ENCODE measurements at regions not wholly inside any gene's neighbourhood (a gene's known extent, or its start where the extent isn't known, plus 50 kb on each side); places are given as distances from the start of the nearest gene placed in this dataset.
"Not testable (repeated sequence)": the region's sequence is repeated elsewhere in the genome, so short reads cannot be mapped to it uniquely, and the experiment has no call there.

DNA sequence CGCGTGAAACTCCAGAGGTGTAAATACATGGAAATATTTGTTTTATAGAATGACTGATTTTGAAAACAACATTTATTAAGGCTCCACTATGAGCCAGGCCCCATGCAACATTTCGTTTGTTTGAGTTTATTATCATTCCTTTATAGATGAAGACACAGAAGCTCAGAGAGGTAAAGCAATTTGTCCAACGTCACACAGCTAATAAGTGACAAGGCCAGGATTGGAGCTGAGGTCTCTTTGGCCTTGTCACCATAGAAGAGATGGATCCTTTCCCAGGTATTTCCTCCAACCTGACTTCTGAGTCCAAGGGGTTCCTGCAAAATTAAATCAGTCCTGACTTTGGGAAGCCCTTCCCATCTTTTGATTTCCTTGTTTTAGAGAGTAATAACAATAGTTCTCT is 98.0 kb downstream of the SYF2 start:
- DNase-seq (ENCODE audit: low spot score) = no peak

DNA sequence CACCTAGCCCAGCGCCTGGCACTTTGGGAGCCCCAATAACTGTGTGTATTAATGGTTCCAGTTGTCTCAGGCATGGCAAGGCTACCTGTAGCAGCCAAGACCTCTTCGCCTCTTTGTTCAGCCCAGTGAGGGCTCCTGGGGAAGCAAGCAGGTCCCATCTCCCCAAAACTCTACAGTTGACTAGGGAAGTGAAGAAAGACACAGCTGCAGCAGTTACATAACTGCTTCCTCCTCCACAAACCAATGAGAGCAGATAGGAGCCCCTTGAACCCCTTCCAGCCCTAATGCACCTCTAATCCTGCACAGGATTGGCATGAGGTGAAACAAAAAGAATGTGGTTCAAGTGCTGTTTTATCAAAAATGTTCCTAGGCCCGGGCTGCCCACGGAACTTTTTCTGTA is 100.5 kb downstream of the SYF2 start:
- no peak for DNase-seq (ENCODE audit: low spot score)

DNA sequence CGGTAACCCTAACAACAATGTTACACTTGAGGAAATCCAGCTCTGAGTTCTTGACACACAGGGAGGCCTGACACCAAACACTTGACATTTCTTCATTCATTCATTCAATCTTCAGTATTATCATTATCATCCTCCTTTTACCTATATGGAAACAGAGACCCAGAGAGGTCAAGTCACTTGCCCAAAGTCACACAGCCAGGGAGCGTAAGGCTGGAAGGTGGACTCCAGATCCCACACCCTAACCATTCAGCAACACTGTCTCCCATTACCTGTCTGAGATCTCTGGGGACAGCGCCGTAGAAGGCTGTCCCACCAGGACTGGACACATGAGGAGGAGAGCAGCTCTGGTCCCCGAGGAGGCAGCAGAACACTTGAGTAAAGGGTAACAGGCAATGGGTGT is 101.4 kb downstream of the SYF2 start:
- DNase-seq (ENCODE audit: low spot score) = no peak

DNA sequence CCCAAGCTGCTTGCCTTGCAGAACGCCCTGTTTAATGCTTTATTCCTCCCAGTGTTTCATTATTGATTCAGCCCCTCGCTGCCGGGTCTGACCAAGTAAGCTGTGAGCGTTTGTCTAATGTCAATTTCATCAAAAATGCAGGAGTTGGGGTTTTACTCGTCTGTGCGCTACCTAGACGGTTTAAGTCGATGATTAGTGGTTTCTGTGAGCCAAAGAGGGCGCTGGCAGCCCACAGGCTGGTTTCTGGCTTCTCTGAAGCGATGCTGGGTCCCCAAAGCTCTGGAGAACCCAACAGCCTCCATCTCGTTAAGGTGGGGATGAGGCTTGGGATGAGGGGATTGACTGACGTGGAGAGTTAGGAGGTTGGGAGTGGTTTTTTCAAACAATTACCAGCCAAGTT is 102.9 kb downstream of the SYF2 start:
- no peak for DNase-seq (ENCODE audit: low spot score)

DNA sequence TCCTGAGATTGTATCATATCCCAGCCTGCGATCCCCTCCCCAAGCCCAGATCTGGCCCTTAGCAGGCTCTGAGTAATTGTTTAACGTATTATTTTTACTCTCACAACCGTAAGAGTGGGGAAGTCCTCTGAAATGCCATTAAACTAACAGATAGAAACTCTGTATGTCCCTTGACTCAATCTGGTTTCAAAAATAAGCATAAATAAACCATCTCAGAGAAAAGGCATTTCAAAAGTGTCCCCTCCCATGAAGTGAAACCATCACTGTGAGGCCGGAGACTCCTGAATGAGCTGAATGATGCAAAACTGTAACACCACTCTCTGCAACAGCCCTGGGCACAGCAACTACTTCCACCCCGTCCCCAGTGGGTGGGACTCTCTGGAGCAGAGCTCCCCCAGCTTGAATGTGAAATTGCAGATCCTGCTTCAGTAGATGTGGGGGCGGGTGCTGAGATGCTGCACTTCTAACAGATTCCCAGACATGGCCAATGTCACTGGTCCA is 104.1 kb downstream of the SYF2 start:
- DNase-seq (ENCODE audit: low spot score) = no peak

DNA sequence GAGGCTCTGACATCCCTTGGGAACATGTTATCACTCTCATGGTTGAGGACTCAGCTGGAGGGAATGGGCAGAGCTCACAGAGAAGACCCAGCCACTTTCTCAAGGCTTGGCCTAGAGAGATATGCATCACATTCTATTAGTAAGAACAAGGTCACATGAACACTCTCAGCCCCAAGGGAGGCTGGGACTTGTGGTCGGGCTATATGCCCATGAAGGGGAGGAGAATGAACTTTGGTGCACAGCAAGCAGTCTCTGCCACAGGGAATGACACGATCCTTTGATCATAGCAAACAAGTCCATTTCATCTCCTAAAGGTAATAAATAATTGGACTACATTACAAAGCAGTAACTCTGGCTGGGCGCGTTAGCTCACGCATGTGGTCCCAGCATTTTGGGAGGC is 105.7 kb downstream of the SYF2 start:
- no peak for DNase-seq (ENCODE audit: low spot score)

DNA sequence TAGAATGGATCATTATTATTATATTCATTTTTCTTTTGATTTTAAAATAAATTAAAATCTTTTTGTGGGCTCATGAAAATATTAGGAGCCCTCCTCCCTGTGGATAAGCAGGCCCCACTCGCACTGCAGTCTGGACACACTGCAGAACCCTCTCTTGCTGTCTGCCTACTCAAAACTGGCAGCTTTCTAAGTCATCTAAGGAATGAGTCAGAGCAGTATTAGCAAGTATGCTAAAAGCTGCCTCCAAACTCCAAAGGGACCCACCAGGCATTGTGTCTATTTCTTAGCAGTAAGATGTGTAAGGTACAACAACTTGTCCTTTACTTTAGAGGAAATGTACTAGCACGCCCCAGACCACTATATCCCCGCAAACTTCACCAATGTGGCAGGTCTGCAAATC is 108.8 kb downstream of the SYF2 start:
- no peak for DNase-seq (ENCODE audit: low spot score)

DNA sequence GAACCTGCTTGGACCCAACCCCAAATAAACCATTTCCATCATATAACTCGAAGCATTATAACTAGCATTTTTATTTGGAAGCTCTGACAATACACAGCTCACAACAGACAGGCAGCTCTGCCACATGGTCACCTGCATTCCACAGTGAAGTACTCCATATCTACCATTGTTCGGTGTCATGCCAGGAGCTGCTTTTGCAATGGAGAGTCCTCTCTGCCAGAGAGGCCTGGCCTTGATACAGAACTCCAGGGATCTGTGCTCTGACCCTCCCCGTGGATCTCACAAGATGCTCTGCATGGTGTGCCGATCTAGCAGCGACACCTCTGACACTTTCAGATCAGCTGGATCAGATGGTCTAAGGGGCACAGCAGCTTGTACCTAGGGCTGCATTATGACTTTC is 109.6 kb downstream of the SYF2 start:
- no peak for DNase-seq (ENCODE audit: low spot score)

DNA sequence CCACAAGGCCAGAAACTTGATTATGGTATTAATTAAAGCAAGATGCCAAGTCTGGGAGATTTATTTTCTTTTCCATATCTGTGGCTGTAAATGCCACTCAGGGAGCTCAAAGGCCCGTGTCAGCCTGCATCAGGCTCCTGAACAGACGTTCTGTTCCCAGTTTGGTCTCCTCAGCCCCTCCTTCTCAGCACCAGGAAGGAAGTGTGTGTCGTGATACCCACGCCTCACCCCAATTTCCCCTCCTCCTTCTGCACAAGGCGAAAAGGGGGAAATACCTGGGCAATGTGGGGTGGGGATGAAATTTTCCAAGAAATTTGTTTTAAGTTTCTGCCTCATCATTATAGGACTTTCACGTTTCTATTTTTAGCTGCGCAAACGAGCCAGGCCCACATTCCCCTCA is 112.0 kb downstream of the SYF2 start:
- DNase-seq (ENCODE audit: low spot score) = no peak

DNA sequence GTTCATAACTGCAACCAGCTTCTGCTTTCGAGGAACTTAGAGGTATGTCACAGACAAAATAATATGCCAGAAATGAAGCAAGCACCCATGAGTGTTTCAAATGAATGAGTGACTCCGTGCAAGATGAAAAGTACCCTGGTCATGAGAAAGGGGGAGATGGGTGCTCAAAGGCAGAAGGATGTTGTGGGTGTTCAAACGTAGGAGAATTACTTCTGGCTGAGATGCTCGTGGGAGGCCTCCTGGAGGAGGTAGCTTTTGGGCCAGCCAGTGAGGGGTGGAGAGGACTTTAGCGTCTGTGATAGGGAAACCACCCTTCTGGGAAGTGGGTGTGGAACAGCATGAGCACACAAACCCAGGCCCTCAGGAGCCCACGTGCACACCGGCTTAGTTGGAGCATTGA is 113.8 kb downstream of the SYF2 start:
- no peak for DNase-seq (ENCODE audit: low spot score)

DNA sequence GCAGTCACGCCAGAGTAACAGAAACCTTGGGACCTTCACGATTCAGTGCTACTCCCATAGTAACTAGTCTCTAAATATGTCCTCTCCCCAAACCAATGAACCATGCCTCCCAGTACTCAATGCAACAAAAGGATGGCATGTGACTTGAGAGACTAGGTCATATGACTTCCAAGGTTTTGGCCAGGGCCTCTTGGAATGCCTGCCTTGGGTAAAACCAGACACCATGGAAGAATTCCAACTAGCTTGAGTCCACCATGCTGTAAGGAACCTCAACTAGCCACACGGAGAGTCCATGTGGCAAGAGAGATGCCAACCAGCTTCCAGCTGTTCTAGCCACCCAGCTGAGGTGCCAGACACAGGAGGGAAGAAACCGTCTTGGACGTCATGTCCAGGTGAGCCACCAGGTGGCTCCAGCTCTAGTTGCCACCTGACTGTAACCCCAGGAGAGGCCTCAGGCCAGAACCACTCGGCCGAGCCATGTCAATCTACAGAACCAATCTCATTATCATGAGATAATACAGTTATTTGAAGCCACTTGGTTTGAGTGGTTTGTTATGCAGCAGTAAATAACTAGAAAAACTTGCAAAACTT is 115.0 kb downstream of the SYF2 start:
- DNase-seq (ENCODE audit: low spot score) = no peak

DNA sequence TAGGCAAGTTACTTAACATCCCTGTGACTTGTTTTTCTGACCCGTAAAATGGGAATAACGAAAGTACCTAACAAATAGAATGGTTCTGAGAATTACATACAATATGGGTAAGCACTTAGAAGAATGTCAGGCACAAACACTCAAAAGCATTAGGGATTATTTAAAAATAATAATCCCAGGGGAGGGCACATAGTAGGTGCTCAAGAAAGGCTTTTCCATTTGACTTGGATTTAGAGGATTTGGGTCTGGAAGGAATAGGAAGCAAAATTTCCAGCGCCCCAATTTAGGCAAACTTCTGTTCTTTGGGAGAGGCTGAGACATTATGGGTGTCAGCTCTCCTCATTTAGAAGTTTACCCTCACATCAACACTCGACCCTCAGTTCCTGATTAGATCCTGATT is 115.5 kb downstream of the SYF2 start:
- no peak for DNase-seq (ENCODE audit: low spot score)

DNA sequence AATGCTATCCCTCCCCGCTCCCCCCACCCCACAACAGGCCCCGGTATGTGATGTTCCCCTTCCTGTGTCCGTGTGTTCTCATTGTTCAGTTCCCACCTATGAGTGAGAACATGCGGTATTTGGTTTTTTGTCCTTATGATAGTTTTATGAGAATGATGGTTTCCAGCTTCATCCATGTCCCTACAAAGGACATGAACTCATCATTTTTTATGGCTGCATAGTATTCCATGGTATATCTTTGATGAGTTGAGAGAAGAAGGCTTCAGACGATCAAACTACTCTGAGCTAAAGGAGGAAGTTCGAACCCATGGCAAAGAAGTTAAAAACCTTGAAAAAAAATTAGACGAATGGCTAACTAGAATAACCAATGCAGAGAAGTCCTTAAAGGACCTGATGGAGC is 116.2 kb downstream of the SYF2 start:
- not testable (repeated sequence) for DNase-seq (ENCODE audit: low spot score)

DNA sequence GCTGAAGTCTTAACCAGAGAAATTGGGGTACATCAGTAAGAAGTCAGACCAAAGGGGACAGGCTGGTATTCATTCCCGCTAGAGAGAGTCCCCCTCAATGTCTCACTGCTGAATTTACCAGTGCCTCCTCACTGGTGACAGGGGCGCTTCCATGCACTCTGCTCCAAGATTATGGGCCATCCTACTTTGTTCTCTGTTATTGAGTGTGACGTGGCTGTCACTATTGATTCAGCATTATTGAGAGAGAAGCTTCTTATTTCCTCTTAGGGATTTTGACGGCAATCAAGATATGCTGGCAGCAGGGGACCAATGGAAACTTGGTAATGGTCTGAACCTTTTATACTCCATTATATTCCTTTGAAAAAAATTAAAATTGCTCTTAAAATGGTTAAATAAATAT is 118.6 kb downstream of the SYF2 start:
- no peak for DNase-seq (ENCODE audit: low spot score)

DNA sequence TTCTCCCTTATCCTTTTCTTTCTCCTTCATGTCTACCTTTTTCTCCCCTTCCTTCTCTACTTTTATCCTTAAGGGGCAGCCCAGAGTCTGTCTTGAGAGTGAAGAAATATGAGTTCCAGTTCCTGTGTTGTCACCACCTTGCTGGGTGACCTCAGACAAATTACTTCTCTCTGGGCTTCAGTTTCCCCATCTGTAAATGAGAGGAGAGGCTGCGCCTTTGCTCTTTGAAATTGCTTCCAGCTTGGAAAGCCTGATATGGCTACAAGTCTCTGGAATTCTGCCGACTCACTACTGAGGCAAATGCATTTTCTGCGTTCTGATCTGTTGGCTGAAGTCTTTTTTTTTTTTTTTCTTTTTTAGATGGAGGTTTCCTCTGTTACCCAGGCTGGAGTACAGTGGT is 119.2 kb downstream of the SYF2 start:
- no peak for DNase-seq (ENCODE audit: low spot score)

DNA sequence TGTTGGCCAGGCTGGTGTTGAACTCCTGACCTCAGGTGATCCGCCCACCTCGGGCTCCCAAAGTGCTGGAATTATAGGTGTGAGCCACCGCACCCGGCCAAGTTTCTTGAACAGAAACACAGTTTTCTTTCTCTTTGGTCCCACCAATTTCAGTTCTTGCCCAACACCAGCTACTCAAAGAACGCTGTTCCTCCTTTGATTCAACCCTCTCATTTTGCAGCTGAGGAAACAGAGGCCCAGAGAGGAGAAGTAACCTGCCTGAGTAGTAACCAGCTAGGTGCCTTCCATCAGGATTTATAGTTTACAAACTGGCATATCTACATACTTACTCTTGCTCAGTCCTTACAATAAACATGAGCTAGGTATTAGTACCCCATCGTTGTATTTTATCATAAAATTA is 119.9 kb downstream of the SYF2 start:
- DNase-seq (ENCODE audit: low spot score) = no peak

DNA sequence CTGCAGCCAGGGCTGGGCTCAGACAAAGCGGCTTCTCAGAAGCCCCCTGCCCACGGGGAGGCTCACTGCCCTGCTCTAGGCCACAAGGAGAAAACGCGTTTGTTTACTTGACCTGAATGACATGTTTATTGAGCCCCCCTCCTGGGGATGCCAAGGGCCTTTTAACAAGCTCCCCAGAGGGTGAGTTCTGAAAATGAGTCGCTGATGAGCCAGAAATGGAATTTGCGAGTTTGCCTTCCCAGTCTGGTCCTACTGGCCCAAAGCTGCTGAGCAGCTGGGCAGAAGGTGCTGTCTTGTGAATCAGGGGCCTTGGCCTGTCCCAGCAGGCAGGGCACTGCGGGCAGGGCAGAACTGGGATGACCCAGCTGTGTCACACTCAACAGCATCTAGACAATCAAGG is 120.6 kb downstream of the SYF2 start:
- DNase-seq (ENCODE audit: low spot score) = no peak

DNA sequence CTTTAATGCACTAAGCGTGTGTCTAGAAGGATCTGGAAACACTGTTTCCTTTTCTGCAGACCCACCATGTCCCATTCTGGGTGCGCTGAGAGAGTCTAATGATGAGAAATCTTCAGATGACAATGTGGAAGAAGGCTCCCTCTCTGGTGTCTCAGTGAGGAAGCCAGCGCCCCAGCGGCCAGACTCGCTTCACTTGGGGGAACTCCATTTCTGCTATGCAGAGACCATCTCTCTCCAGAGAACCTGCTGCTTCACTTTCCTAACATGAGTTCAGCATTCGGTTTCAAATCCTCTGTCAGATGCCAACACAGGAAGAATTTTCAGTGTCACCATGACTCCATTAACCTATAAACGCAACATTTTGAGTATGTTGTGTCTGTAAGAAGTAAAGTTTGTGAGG is 121.8 kb downstream of the SYF2 start:
- DNase-seq (ENCODE audit: low spot score) = no peak

DNA sequence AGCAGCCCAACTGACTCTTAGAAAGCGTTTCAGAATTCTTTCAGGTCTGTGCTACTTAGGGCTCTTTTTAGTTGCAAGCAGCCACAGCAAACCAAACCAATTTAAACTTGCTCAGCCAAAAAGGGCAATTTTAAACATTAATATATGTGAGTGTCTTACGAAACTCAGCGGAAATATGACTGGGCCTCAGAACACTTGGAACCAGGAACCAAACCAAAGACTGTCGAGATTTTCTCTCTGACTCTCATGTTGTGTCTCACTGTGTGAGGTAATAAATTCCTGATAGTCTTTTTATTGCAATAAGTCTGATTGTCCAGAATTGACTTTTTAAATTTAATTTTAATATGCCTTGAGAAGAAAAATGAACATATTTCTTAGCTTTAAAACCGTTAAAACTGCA is 122.3 kb downstream of the SYF2 start:
- no peak for DNase-seq (ENCODE audit: low spot score)

DNA sequence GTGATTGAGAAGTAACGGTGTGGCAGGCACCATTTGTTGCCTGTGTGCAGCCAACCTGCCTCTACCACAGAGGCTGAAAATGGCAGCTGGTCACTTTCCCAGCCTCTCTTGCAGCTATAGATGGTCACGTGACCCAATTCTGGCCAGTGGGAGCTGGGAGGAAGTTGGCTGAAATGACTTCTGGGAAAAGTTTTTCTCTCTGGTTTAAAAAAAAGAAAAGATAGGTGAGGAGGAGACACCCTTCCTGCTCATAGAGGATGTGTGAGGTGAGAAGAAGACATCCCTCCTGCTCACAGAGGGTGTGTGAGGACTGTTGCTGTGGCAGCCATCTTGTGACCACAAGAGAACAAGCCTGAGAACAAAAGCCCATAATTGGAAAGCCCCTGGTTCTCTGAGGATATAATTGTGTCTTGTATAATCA is 122.8 kb downstream of the SYF2 start:
- no peak for DNase-seq (ENCODE audit: low spot score)

DNA sequence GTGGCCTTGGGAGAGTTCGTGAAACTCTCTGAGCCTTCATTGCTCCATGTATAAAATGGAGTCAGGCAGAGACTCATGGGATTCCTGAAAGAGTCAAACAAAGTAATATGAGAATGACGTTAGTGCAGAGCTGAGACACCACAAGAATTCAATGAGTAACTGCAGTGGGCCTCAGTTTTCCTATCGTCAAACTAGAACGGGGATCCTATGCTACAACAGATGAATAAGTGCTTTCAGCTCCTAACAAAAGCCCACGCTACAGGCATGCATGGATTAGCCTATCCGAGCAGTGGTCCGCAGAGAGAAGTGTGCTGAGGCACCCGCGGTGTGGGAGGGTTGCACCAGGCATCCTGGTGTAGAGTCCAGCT is 124.7 kb downstream of the SYF2 start:
- DNase-seq (ENCODE audit: low spot score) = no peak

DNA sequence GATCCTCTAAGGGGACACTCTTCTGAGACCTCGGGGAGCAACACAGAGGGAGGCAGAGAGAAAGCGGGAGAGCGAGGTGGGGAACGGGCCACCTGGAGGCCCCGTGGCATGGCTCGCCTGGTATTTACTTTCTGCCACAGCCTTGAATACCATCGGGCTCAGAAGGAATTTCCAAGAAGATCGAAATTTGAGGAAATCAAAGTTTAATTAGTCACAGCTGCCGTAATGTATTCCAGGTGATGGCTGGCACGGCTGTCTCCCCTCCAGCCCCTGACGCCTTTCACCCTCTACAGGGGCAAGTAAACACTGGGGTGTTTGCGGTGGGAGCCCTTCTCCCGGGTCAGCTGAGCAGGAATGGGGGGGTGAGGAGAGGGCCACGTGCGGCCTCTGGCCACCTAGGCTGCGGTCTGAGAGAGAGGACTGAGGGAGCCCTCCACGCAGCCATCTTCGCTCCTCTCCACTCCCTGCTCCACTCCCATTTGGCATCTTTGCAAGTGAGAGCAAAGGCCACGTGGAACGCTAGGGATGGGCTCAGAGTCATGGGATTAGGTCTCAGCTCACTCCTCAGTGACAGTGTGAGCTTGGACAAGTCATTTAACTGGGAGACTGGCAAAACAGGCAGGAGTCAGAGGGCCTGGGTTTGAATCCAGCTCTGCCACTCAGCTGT is 125.2 kb downstream of the SYF2 start:
- no peak for DNase-seq (ENCODE audit: low spot score)

DNA sequence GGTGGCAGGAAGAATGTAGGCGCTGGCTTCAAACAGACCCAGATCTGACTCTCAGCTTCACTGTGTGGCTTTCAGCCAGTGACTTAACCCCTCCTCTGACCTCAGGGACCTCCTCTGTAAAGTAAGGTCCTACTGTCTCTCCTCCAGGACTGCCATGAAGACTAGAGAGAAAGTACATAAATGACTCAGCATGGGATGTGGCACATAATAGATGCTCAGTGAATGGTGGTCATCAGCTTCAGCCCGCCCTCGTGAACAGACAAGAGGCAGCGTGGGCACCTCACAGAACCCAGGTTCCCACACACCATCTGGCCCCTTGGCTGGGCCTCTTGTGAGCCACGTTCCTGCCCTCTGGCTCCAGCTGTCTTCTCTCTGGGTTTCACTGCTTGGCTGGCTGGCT is 126.0 kb downstream of the SYF2 start:
- no peak for DNase-seq (ENCODE audit: low spot score)

DNA sequence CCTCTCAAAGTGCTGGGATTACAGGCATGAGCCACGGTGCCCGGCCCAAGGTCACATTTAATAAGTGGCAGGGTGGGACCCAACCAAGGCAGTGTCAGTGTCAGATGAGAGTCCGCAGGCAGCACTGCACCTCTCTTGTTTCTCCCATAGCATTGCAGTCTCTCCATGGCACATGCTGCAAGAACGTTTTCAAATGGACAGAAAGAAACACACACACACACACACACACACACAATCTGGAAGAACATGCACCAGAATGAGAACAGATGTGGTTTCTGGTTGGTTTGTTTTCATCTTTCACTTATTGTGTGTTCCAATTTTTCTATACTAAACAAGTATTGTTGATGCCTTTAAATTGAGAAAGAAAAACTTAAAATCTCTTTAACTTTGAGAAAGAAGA is 126.5 kb downstream of the SYF2 start:
- no peak for DNase-seq (ENCODE audit: low spot score)
